Hepatocyte (in vitro differentiated cells): ENCODE measurements at regions not wholly inside any gene's neighbourhood (a gene's known extent, or its start where the extent isn't known, plus 50 kb on each side); places are given as distances from the start of the nearest gene placed in this dataset.

Experiments used
- CTCF ChIP-seq: fragments of 200-600 bp; sonication (generic); IDR thresholded peaks from 2 replicates; pipeline ENCODE4 v1.5.1; 2016; ENCODE audit warnings: antibody characterized with exemption, mild to moderate bottlenecking; ENCODE audit not compliant: poor library complexity
- EZH2 ChIP-seq: fragments of 200-600 bp; sonication (generic); IDR thresholded peaks from 2 replicates; pipeline ENCODE4 v1.6.1; 2016; ENCODE audit warnings: antibody characterized with exemption, mild to moderate bottlenecking, borderline replicate concordance

- TF ChIP-seq CTCF, result no peak
- TF ChIP-seq EZH2, result no peak
Observed at GRCh38 chr1:232443372-232443771, 186.6 kb downstream of the SIPA1L2 start.
